ENCODE measurements at regions not wholly inside any gene's neighbourhood (a gene's known extent, or its start where the extent isn't known, plus 50 kb on each side); places are given as distances from the start of the nearest gene placed in this dataset.

- TF ChIP-seq CTCF (conservative IDR thresholded peaks at IDR 0.05 in 1 of 2, IDR thresholded peaks at IDR 0.05 in 1 of 2; ENCODE audit: low read depth in 1 of 2, low read length in 2 of 2), result no peak
- no peak for TF ChIP-seq EZH2 (IDR thresholded peaks at IDR 0.05; ENCODE audit: low read length, missing control alignments)
Measured at GRCh38 chr3:174529298-174529697, 329.8 kb upstream of the NAALADL2 start.

Measured in fibroblast of lung (primary cell).